Activated CD4-positive, alpha-beta T cell treated with anti-CD3 and anti-CD28 coated beads, Interleukin-10, Interleukin-2, amounts not matched to agents 100 ng/mL and 50 ng/mL, durations not matched to agents 16 hours and 8 hours (primary cell): ENCODE measurements at regions not wholly inside any gene's neighbourhood (a gene's known extent, or its start where the extent isn't known, plus 50 kb on each side); places are given as distances from the start of the nearest gene placed in this dataset.

Experiments used
- DNase-seq: peaks from one replicate; pipeline ENCODE4 v3.0.0-alpha.2; 2020

- peak; percentile 35 for DNase-seq
Measured at GRCh38 chr3:154018100-154018696, 103.0 kb upstream of the ARHGEF26 start.

- no peak for DNase-seq
Measured at GRCh38 chr3:154022606-154023005, 98.6 kb upstream of the ARHGEF26 start.

- no peak for DNase-seq
Measured at GRCh38 chr3:154023148-154023547, 98.0 kb upstream of the ARHGEF26 start.

GRCh38 chr3:154025007-154025406 lies 96.2 kb upstream of the ARHGEF26 start:
- DNase-seq, result no peak

- DNase-seq, result no peak
Measured at GRCh38 chr3:154029926-154030325, 91.3 kb upstream of the ARHGEF26 start.

GRCh38 chr3:154034797-154035330 lies 86.3 kb upstream of the ARHGEF26 start:
- no peak for DNase-seq

GRCh38 chr3:154040283-154040682 lies 80.9 kb upstream of the ARHGEF26 start:
- DNase-seq, result peak; percentile 4

GRCh38 chr3:154044671-154045070 lies 76.5 kb upstream of the ARHGEF26 start:
- no peak for DNase-seq

- DNase-seq, result no peak
Measured at GRCh38 chr3:154050216-154050615, 71.0 kb upstream of the ARHGEF26 start.

- no peak for DNase-seq
Measured at GRCh38 chr3:154050766-154051165, 70.4 kb upstream of the ARHGEF26 start.

- DNase-seq, result no peak
Measured at GRCh38 chr3:154059833-154060232, 61.4 kb upstream of the ARHGEF26 start.

GRCh38 chr3:154060238-154061000 lies 60.8 kb upstream of the ARHGEF26 start:
- DNase-seq, result no peak

- DNase-seq, result no peak
Measured at GRCh38 chr3:154061001-154061370, 60.2 kb upstream of the ARHGEF26 start.

GRCh38 chr3:154062513-154062912 lies 58.7 kb upstream of the ARHGEF26 start:
- DNase-seq, result no peak

- no peak for DNase-seq
Measured at GRCh38 chr3:154071146-154071545, 50.0 kb upstream of the ARHGEF26 start.
